Body of pancreas (tissue), 4 donors: ENCODE measurements at regions not wholly inside any gene's neighbourhood (a gene's known extent, or its start where the extent isn't known, plus 50 kb on each side); places are given as distances from the start of the nearest gene placed in this dataset.

Experiments used
- POLR2A ChIP-seq, 3 donors: fragments of 450-650 bp; IDR thresholded peaks; one replicate each; pipeline ENCODE4 v1.6.1; 2016; ENCODE audit warnings: antibody characterized with exemption in 3 of 3, mild to moderate bottlenecking in 2 of 3
- TF ChIP-seq, protein P1 (sequence below), 7 experiments: fragments of 450-650 bp in 4 of 7; fragments of 200-600 bp in 3 of 7; sonication (generic) in 3 of 7; IDR thresholded peaks; one replicate each; pipeline ENCODE4 v1.5.1; 2016 to 2019; ENCODE audit warnings: antibody characterized with exemption in 7 of 7

DNA sequence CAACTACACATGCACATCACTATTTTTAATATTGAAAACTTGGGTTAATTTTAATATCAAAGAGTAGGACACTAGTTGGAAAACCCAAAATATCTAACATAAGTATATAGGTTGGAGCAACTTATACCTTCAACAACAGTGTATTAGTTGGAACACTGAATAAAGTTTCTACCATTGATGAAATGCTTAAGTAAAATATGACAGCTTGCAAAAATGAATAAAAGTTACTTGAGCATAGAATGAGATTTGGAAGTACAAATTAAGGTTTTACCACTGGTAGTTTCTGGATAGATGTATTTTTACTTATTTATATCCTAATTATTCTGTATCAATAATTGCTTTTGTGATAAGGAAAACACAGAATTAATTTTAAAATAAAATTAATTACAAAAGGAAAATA is 1079.6 kb downstream of the ADGRL3 start:
- TF ChIP-seq POLR2A (IDR thresholded peaks at IDR 0.05) = no peak
- TF ChIP-seq, protein P1, sequence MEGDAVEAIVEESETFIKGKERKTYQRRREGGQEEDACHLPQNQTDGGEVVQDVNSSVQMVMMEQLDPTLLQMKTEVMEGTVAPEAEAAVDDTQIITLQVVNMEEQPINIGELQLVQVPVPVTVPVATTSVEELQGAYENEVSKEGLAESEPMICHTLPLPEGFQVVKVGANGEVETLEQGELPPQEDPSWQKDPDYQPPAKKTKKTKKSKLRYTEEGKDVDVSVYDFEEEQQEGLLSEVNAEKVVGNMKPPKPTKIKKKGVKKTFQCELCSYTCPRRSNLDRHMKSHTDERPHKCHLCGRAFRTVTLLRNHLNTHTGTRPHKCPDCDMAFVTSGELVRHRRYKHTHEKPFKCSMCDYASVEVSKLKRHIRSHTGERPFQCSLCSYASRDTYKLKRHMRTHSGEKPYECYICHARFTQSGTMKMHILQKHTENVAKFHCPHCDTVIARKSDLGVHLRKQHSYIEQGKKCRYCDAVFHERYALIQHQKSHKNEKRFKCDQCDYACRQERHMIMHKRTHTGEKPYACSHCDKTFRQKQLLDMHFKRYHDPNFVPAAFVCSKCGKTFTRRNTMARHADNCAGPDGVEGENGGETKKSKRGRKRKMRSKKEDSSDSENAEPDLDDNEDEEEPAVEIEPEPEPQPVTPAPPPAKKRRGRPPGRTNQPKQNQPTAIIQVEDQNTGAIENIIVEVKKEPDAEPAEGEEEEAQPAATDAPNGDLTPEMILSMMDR (IDR thresholded peaks at IDR 0.05) = no peak
